GM18907 (cell line): ENCODE measurements at regions not wholly inside any gene's neighbourhood (a gene's known extent, or its start where the extent isn't known, plus 50 kb on each side); places are given as distances from the start of the nearest gene placed in this dataset.
A peak's percentile ranks its signal among the peaks of the same experiment; 100 is the strongest.
"Not testable (repeated sequence)": the region's sequence is repeated elsewhere in the genome, so short reads cannot be mapped to it uniquely, and the experiment has no call there.

Experiments used
- ATAC-seq: cut with Tn5 transposase; IDR thresholded peaks from one replicate; pipeline ENCODE4 v1.9.1; 2021; ENCODE audit warnings: mild to moderate bottlenecking, moderate library complexity; ENCODE audit not compliant: unreplicated experiment

- peak; percentile 77 for ATAC-seq
These were observed 84.0 kb upstream of the BMP2K start for GRCh38 chr4:78691971-78692821.

- no peak for ATAC-seq
These were observed 83.4 kb upstream of the BMP2K start for GRCh38 chr4:78692822-78693170.

DNA sequence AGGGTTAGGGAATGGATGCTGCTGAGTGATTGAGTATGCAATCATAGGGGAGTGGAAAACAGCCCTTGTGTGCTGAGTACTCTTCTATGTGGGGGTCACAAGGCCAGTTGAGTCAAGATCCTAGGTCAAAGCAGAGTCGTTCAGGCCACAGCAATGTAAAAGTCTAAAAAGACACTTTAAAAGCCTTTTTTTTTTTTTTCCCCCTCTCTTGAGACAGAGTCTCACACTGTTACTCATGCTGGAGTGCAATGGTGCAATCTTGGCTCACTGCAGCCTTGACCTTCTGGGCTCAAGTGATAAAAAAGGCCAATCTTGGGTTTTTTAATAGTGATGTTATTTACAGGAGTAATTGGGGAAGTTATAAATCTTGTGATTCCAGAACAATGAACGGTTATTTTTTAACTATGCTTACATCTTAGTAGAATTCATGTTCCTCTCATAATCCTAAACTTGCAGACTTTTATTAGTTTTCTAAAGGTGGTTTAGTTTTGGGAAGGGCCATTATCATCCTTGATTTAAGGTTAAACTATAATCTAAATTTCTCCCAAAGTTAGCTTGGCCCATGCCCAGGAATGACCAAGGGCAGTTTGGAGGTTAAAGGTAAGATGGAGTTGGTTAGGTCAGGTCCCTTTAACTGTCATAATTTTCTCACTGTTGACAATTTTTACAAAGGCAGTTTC, 82.2 kb upstream of the BMP2K start:
- ATAC-seq: no peak

GRCh38 chr4:78694457-78694787, 81.7 kb upstream of the BMP2K start:
- no peak for ATAC-seq

- ATAC-seq: no peak
These were observed 80.2 kb upstream of the BMP2K start for GRCh38 chr4:78695910-78696309.

DNA sequence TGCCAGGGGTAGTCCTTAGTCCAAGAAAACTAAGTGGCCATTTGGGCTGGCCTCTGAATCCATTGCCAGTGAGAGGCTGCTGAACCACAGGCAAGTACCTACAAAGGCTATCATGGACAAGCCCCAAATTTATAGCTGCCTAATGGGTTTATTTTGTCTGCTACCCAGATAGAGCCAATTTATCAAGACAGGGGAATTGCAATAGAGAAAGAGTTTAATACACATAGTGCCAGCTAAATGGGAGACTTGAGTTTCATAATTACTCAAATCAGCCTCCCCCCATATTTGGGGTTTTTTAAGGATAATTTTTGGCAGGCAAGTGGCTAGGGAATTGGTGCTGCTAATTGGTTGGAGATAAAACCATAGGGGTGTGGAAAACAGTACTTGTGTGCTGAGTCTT, 73.1 kb upstream of the BMP2K start:
- no peak for ATAC-seq

DNA sequence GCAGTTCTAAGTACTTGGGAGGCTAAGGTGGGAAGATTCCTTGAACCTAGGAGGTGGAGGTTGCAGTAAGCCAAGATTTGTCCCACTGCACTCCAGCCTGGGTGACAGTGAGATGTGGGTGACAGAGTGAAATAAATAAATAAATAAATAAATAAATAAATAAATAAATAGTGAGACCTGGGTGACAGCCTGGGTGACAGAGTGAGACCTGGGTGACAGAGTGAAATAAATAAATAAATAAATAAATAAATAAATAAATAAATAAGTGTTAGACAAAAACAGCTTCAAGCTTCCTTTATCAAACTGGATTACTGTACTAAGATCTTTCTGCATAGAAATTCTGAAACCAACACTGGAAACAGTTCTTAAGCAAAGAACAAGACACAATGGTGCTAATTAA, 71.8 kb upstream of the BMP2K start:
- ATAC-seq: no peak

GRCh38 chr4:78704981-78705683, 71.0 kb upstream of the BMP2K start:
- no peak for ATAC-seq

DNA sequence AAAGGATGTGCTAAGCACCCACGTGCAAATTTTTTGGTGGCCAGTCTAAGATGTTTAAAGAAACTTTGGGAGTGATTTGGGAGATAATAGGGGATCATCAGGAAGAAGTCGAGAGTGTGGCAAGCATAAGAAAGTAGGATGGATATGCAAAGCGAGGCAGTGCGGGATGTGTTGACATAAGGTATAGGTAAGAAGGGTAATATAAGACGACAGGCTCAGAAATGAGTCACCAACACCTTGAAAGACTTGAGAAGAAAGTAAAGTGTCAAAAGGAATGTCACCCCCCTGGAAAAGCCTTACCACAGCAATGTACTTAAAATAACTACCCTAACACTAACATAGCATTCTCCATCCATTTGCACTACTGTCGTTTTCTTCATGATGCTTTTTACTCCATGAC, 69.8 kb upstream of the BMP2K start:
- no peak for ATAC-seq

DNA sequence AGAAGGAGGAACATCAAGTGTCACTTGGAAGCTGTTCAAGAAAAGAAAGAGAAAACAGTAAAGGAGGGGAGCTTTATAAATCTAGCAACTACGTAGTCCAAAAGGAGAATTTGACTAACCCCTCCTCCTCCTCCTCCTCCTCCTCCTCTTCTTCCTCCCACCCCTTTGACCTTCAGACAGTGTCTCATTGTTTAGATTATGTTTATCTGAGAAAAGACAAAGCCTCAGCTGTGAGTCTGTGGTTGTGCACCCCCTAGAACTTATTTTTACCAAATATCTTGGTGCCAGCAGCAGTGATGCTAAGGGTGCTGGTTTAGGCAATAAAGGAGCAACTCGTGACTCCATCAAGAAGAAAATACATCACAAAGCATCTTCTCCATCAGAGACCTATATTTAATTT, 68.9 kb upstream of the BMP2K start:
- peak; percentile 44 for ATAC-seq

- ATAC-seq: peak; percentile 51
These were observed 68.4 kb upstream of the BMP2K start for GRCh38 chr4:78707793-78708192.

DNA sequence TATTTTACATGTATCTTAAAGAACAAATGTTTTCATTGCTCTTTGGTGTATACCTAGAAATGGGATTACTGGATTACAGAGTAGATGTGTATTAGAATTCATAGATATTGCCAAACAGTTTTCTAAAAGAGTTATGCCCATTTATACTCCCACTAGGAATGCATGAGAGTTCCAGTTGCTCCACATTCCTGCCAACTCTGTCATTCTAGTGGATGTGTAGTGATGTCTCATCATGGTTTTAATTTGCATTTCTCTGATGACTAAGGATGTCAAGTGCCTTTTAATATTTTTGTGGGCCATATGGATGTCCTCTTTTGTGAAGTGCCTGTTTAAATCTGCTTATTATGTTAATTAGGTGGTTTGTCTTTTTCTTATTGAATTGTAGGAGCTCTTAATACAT, 65.6 kb upstream of the BMP2K start:
- ATAC-seq: no peak

DNA sequence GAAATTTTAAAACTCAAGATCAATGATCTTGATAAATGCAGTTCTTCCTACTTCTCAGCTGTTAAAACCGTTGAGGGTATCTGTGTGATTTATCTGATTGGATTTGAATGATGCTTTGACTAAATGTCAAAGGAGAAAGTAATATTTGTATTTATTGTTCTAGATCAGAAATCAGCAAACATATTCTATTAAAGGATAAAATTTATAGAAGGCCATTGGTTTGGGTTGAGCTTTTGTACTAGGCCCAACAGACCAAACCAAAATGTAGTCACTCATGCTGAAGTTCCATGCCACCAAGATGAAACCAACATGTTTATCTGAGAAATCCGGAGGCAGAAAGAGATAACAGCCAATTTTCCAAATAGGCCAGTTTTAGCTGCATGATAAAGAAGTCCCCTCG, 64.5 kb upstream of the BMP2K start:
- ATAC-seq: no peak

DNA sequence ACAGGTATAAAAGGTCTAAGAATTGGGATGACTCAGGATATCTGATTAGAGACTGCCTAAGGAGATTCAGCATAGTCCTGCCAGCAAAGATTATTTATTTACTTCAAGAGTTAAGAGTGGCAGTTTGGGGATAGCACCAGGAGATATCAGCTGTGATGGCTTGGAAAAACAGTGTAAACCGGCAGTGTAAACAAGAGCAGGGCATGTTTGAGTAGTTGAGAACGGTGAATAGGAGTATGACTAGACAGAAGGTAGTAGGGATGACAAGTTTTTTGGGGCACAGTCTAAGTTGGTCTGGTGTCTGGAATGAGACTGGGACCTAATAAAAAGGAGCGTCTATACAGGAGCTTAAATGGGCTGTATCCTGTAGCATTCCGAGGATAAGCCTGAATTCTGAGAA, 61.6 kb upstream of the BMP2K start:
- ATAC-seq: not testable (repeated sequence)

DNA sequence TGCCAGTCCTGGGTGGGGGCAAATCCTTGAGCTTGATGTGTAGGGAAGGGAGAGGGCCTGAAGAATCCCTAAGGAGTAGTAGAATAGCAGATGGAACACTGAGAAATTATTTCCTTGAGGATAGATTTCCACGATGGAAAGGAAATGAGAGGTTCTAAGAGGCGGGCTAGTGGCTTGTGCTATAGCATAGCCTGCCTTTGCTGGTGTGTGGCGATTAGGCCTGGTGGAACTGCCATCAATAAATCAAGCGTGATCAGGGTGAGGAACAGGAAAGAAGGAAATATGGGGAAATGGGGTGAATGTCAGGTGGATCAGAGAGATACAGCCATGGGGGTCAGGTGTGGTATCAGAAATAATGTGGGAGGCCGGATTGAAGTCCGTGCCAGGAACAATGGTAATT, 60.8 kb upstream of the BMP2K start:
- not testable (repeated sequence) for ATAC-seq

DNA sequence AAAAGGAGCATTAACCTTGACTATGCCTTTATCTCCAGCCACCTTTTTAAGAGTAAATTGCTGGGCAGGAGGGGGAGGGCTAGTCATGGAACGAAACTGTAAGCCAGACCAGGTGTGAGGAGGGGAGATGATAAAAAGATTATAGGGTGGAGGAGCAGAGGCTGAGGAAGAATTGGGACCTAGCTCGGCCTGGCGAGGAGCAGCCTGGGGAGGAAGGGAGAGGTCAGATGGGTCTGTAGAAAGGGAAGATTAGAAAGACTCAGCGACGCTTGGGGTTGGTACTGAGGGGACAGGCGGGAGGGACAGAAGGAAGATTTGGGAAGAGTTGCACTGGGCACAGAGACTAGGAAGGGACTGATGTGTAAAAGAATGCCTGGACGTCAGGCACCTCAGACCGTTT, 58.4 kb upstream of the BMP2K start:
- not testable (repeated sequence) for ATAC-seq

DNA sequence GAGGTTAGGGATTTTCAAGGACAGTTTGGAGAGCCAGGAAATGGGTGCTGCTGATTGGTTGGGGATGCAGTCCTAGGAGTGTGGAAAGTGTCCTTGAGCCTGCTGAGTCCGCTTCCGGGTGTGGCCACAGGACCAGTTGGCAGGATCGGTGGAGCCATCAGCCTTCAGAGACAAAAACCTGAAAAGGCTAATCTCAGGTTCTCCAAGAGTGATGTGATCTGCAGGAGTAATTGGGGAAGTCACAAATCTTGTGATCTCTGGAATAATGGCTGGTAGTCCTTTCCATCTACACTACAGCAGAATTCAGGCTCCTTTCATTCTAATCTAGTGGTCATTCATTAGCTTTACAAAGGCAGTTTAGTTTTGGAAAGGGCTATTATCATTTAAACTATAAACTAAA, 55.9 kb upstream of the BMP2K start:
- no peak for ATAC-seq

GRCh38 chr4:78720994-78721677, 55.0 kb upstream of the BMP2K start:
- peak; percentile 83 for ATAC-seq

DNA sequence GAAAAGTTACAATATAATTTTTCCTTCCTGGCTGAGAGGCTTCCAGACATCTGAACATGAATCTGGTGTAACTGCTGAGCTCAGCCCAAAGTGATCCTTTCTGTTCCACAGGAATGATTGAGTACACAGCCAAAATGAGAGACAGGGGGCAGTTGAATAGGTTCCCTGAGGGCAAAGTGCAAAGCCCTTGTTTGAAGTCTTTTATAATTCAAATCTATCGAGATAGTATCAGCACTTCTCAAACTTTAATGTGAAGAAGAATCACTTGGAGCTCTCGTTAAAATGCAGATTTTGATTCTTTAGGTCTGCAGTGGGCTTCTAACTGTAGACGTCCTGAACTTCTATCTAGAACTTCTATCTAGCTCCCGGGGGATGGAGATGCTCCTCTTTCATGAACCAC, 54.4 kb upstream of the BMP2K start:
- no peak for ATAC-seq

DNA sequence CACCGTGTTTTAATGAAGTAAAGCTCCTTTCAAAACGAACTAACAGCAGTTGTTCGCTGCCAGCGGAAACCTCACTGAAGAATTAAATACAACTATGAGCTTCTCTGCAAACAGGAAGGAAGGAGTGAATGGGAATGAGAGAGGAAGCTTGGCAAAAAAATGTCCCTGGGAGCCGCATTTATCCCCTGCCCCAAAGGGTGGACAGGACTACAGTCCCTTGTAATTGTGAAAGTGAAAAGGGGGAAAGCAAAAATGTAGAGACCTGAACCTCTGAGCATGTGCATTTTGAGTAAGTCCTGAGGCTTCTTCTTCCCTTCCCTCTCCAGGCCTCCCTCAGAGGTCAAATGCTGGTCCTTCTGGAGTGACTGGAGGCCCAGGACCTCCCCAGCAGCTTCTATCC, 53.8 kb upstream of the BMP2K start:
- no peak for ATAC-seq

GRCh38 chr4:78722878-78723277, 53.3 kb upstream of the BMP2K start:
- no peak for ATAC-seq
